NCI-H2196 (cell line): ENCODE measurements at regions not wholly inside any gene's neighbourhood (a gene's known extent, or its start where the extent isn't known, plus 50 kb on each side); places are given as distances from the start of the nearest gene placed in this dataset.
"Not testable (repeated sequence)": the region's sequence is repeated elsewhere in the genome, so short reads cannot be mapped to it uniquely, and the experiment has no call there.

ENCODE experiments used
- DNase-seq: peaks from one replicate; lab custom pipeline; 2025; ENCODE audit not compliant: unreplicated experiment; lab: John Stamatoyannopoulos, UW

DNA sequence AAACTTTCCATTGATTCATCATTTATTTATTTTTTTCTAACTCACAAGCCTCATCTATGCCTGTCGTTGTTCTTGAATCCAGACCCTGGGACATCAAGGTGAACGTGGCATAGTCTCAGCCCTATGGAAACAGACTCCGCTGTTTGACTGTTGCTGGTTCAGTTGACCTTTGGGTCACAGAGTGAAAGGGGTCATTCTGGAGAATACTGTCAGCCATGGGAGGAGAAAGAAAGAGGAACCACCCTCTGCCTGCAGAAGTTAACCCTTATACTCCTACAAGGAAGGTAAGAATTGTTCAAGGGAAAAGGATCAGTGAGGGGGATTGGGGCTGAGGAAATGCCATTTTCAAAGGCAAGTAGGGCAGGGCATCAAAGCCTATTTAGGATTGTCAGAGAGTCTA is 387.6 kb upstream of the MAF start:
- DNase-seq: no peak

DNA sequence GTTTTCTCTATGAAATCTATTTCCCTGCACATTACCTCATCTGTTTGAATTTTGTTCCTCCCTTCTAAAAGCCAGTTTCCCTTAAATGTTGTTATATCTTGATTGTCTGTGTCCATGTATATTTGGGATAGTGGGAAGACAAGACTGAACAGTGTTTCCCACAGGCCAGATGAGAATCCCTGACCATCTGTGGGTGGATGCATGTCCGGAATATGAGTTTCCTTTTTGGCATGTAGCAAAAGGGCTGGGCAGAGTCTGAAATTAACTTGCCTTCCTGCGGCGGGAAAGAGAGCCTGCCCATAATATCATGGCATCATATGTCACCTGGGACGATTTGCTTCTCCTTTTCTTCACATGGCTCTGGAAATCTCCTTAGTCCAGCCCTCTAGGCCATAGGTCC is 385.8 kb upstream of the MAF start:
- no peak for DNase-seq

- no peak for DNase-seq
Measured at GRCh38 chr16:79985606-79986005, 385.1 kb upstream of the MAF start.

DNA sequence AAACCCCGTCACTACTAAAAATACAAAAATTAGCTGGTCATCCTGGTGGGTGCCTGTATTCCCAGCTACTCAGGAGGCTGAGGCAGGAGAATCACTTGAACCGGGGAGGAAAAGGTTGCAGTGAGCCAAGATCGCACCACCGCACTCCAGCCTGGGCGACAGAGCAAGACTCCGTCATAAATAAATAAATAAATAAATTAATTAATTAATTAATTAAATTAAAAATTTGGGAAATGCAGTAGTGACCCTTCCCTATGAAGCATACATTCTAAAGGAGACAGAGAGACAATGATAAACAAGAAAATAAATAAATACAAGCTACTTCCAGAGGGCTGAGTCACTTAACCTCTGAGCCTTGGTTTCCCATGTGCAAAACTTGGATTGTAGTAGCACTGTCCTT is 383.6 kb upstream of the MAF start:
- not testable (repeated sequence) for DNase-seq

GRCh38 chr16:79982862-79983261 is 382.3 kb upstream of the MAF start:
- no peak for DNase-seq

DNA sequence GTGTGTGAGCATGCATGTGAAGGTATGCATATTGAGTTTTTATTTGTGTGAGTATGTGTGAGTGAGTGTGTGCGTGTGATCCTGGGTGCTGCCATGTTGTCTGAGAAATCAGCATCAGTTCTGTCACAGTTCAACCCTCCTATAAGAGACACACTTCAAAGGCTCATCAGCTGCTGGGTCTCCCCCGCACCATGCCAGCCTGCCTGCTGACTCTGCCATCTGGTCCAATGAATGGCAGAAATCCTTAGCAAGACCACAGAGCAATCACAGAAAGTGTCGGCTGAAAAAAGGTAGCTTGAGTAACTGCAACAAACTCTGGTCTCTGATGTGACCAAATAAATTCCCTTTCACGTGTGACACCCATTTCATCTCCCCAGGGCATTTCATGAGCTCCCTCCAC is 381.8 kb upstream of the MAF start:
- no peak for DNase-seq

GRCh38 chr16:79981814-79982213 is 381.3 kb upstream of the MAF start:
- no peak for DNase-seq

DNA sequence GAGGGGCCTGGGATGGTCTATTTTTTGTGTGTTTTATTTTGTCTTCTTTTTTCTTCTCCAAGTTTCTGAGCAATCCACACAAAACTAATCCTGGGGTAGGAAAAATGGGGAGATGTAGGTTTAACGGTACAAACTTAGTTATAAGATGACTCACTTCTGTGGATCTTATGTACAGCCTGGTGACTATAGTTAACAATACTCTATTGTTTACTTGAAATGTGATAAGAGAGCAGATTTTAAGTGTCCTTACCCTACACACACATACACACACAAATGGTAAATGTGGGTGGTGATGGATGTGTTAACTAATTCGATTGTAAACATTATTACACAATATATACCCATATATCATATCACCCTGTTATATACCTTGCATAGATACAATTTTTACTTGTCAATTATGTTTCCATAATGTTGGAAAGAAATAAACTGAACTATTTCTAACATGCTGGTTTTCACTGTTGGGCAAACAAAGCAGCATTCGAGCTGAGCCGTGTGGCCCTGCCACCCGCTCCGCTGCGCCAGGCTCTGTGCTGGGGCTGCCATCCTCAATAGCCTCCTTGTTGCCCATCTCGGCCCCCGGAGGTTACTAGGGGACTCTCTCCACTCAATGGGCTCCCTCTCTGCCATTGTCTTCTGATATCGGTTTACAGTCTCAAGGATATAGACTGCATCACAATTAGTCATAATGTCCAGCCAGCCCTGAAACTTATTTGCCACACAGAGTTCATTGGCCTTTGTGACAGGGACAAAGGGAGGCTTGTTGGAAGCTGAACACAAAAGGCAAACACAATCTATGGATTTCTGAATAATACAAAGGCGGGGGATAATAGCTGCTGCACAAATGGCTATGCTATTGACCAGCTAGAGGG is 380.3 kb upstream of the MAF start:
- no peak for DNase-seq

- no peak for DNase-seq
Measured at GRCh38 chr16:79977940-79978836, 377.7 kb upstream of the MAF start.

DNA sequence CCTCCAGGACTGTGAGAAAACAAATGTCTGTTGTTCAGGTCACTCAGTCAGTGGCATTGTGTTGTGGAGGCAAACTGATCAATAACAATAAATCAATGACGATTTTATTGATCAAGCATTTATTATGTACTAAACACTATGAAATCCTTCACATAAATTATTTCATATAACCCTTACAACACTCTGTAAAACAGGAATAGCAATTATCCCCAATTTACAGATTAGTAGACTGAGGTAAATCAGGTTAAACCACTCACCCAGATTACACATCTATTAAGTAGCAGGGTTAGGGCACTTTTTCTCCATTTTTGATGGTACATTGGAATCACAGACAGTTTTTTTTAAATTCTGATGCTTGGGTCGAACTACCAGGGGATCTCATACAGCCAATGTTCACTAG is 372.8 kb upstream of the MAF start:
- no peak for DNase-seq

GRCh38 chr16:79972053-79972704 is 371.6 kb upstream of the MAF start:
- no peak for DNase-seq

GRCh38 chr16:79971237-79971572 is 370.7 kb upstream of the MAF start:
- DNase-seq: no peak

DNA sequence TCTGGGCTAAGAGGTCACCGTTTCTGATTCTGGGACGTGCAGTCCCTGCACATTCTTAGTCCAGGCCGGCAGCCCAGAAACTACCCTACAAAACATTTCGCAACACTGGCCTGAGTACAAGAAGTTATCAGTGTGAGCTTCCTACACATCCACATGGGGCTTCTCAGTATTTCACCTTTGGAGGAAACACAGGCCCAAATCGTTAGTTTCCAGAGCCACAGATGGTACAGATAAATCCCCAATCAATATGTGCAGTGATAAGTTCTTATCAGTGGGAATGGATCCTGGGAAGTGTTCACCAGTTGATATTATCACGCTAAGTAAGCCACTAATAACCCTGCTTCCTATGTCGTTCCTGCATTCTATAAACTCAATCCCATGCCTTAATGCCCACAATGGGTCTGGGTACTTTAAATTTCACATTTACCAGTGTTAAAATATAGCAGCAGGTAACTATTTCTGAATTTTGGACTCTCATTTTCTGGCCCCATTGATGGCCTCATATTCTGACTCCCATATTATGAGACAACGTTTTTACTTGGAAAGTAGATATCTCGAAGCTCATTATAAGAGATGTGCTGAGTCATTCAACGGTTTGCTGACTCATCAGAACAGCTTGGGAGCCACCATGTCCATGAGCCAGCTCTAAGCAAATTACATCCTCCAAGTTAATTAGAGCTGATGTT is 370.2 kb upstream of the MAF start:
- DNase-seq: no peak

- DNase-seq: no peak
Measured at GRCh38 chr16:79970087-79970486, 369.6 kb upstream of the MAF start.

DNA sequence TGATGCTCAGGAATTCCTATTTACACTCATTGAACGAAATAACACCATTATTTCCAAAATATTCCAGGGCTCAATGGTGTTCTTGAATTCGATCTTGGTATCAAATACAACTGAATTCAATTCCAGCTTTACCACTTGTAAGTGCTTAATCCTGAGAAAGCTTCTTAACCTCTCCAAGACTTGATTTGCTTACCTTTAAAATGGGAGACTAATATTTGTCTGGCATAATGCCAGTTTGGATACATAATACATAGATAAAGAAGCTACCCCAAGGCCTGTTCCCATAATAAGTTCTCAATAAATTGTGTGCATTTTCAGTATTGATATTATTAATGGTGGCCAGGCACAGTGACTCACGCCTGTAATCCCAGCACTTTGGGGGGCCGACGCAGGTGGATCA is 368.9 kb upstream of the MAF start:
- no peak for DNase-seq

GRCh38 chr16:79966226-79966625 is 365.7 kb upstream of the MAF start:
- no peak for DNase-seq

- DNase-seq: no peak
Measured at GRCh38 chr16:79965718-79966117, 365.2 kb upstream of the MAF start.

DNA sequence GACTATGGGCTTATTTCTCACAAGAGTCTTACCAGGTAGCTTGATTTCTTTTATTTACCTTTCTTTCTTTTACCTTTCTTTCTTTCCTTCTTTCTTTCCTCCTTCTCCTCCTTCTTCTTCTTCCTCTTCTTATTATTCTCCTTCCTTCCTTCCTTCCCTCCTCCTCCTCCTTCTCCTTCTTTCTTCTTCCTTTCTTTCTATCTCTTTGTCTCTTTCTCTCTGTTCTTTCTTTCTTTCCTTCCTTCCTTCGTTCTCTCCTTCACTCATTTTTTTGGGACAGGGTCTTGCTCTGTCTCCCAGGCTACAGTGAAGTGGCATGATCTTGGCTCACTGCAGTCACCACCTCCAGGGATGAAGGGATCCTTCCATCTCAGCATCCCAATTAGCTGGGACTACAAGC is 363.6 kb upstream of the MAF start:
- DNase-seq: no peak

GRCh38 chr16:79962962-79963361 is 362.4 kb upstream of the MAF start:
- DNase-seq: no peak

DNA sequence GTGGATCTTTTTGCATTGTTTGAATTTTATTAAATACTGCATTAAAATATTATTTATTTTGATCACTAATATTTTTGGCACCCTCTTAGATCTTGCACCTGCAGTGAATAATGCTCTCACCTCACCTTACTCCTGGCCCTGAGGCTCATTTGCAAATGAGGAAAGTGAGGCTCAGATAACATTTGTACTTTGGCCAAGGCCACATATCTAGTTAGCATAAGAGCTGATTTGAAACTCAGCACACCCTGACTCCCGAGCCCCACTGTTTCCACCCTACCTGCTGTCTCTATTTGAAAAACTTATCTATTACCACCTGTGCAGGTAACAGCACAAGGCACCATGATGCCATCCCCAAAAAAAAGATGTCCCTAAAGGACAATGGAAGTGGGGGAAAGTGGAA is 358.7 kb upstream of the MAF start:
- DNase-seq: no peak
